Right lung (tissue), 2 donors: ENCODE measurements at regions not wholly inside any gene's neighbourhood (a gene's known extent, or its start where the extent isn't known, plus 50 kb on each side); places are given as distances from the start of the nearest gene placed in this dataset.

Experiments
- DNase-seq, 2 donors: peaks; one replicate each; pipeline ENCODE4 v3.0.0-alpha.2; 2013

DNA sequence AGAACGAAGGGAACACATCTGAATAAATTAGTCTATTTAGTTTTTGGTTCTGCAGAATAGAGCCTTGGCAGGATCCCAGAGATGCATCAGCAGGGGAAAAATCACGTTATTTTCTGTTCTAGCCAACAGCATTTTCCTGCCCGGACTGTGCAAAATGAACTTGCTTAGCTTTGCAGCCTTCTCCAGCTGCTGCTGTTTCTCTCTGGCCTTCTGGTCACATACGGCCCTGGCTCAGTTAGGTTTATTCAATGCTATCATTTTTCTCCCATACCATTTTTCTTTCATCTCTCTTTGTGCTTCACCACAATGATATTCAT lies 110.4 kb upstream of the KL start:
- peak; percentile 80 to 85 for DNase-seq

DNA sequence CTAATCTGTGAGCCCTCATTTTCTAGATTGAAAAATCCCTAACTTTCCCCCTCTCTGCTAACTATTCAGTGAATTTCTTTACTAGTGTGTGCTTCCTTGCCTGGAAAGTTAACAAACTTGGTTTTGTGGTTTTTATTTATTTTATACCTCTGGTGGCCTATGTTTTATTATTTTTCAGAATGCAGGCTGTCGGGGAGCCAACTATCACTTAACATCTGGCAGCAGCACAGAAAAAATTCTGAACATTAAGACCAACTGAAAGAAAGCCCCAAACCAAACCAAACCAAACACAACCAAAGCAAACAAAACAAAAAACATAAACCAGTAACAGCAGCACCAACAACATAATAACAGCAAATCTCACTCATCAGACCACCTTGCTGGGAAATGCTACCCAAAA lies 109.0 kb upstream of the KL start:
- DNase-seq: no peak

DNA sequence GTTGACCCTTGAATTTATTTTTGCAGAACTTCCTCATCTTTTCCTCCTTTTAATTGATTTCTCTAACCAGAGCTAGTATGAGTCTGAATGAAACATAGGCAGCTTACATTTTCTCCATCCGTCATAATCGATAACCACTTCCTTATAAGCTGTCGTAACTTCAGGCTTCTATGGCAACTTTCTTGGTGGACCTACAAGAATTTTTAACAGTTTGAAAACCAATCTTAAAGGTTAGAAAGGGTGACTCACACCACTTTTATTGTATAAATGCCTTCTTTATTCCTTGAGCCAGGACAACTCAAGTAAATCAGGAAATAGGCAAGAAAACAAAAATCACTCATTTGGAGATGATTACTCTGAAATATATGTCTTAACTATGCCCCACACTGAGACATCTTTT lies 105.7 kb upstream of the KL start:
- no peak for DNase-seq

DNA sequence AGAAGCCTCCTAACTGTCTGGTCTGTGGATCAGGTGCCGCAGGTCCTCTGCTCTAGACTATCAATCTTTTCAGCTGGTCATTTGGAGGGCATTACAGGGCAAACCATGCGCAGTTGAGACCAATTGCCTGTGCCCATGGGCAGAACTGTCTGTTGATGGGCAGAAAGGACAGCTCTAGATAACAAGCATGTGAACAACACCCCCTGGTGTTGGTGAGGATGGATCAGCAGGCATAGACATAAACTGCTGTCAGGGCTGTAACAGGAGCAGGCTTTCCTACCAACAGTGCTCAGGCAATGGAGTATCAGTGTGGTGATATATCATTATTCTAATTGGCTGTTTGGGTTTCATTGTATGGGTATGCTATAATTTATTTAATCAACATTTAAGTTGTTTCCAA lies 104.7 kb upstream of the KL start:
- DNase-seq: no peak

DNA sequence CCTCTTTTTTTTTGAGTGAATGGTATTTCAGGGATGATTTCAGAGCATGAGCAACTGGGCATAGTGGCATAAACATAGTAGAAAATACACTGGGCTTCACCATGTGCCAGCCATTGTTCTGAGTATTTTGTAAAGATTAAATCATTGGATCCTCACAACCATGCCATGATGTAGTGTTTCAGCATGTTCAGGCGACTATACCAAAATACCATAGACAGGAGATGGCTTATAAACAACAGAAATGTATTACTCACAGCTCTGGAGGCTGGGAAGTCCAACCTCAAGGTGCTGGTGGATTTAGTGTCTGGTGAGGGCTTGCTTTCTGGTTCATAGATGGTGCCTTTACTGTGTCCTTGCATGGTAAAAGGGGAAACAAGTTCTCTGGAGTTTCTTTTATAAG lies 101.5 kb upstream of the KL start:
- no peak for DNase-seq

DNA sequence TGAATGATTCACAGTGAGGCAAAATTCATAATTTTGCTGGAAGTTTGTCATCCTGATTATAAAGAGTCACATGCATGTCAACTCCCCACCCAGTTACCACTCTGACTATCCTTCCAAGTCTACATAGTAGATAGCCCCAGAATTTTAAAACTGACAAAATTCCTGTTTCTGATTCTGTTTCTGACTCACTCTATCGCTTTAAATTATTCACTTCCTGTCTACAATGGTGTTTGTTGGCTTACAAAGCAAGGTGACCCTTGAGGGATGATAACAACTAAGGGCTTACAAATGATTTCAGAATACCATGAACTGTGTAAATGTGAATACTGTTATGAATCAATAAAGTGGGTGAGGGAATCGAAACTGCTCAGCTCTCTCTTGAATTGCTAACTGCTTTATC lies 98.7 kb upstream of the KL start:
- DNase-seq: no peak

DNA sequence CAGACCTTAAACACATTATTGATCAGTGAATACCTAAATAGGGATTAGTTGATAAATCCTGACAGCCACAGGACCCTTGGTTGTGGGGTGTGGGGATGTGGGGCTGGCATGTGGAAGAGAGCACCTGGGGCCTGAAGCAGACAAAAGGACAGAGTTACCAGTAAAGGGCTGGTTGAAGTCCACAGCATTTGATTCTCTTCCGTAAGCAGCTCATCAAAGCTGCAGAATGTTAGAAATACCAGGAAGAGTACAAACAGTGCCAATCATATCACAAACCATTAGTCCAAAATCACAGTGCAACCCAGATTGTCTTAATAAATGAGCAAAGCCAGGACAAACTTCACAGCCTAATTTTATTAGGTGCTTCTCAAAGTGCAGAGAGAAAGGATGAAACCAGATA lies 92.5 kb upstream of the KL start:
- DNase-seq: no peak

DNA sequence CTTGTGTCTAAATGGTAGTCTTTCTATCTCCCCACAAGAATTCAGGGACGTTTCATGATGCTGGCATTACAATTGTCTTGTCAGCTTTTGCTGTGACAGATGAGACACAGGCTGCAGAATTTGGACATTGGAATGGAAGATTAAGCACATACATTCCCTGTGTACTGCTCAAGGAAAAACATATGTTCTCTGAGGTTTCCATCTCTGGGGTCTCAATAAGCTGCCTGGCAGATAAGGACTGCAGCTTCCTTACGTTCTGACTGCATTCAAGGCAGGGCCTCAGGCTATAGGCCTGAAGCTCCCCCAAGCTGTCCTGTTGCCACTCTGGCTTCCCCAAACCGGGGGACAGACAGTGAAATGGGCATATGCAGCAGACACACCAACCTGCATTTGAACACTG lies 91.3 kb upstream of the KL start:
- DNase-seq: no peak

DNA sequence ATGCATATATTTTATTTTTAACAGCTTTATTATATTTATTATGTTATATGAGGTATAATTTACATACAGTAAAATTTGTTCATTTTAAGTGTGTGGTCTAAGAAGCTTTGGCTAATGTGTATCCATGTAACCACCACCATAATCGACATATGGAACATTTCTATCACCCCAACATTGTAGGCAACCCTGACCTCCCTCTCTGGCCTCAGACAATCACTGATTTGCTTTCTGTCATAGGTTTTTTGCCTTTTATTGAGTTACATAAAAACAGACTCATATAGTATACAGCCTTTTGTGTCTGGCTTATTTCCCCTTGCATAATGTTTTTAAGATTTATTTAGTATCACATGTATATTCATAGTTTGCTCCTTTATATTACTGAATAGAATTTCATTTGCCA lies 90.7 kb upstream of the KL start:
- no peak for DNase-seq

DNA sequence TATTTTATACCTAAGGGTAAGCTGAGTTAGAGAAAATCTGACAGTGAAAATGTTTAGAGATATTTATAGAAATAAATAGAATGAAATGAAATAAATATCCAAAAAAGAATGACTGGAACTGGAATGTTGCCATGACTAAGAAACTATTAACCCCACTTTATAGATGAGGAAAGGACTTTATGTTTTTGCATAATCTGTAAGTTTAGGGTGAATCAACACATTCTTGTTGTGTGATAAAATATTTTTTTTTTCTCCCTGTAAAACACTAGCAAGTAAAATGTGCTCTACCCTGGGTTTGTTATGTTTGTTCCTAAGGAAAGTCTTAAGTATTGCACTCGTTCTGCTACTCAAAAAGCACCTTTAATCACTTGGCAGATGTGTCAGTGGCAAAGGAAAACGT lies 83.8 kb upstream of the KL start:
- DNase-seq: no peak

DNA sequence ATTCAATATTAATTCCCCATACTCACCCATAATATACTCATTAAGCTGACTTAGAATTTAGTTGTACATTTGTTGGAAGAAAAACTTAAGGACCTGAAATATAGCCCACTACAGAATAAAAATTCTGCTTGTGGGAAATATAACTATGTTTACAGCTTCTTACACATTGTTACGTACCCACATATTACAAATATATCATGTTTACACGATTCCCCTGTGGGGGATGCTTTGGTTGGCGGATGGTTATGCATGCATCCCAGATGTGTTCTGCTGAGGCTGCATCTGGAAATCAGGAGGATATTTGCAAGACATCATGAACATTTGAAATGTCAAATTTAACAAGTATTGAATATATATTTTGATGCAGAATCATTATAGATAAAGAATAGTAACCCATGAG lies 79.5 kb upstream of the KL start:
- DNase-seq: no peak

DNA sequence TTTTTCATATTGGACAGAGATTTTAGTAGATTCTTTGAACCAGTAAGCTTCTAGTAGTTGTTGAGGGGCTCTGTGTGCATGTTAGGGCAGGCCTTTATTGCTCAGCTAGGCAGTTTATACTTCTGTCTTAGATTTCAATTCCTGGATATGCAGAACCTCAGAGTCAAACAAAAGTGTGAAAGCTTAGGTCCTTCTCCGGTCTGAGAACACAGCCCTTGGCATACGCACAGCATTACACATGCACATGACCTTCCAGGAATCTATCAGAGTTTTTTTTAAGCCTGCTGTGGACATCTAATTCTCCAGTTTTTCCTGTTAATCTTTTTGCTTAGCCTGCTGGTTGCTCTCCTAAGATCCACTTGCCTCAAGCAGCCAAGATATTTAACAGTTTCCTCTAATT lies 77.9 kb upstream of the KL start:
- DNase-seq: no peak

DNA sequence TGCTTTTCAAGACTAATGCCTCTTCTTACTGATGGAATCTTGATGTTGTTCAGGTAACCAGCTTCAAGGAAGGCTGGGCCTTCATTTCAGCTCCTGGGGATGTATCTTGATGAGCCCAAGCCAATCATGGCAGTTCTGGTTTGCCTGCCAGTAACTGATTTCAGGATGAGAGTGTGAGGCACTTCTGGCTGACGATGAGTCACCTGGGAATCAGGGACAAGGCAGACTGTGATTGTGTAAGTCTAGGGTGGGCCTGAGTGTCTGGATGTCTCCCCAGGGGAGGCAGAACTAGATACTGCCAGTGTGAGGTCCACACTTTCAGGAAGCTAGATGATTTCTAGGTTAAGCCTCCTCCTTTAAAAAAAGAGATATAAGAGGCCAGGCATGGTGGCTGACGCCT lies 77.3 kb upstream of the KL start:
- no peak for DNase-seq

DNA sequence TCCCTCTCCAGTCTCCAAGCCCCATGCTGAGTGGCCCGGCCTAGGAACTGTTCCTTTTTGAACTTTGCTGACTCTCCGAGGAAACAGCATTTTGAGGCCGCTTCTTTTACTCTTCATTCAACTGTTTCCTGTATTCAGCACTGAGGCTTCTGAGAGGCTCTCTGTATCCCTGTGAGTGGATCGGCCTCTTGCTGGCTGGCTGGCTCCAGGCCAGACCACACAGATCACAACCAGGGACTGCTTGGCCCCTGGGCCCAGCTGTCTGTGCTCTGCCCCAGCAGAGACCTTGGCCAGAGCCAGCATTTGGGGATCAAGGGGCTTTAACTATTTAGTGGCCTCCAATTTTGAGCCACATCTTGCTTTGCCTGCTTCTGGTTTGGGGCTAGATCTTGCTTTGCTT lies 75.6 kb upstream of the KL start:
- DNase-seq: peak in 1 of 2 donors; percentile 65

DNA sequence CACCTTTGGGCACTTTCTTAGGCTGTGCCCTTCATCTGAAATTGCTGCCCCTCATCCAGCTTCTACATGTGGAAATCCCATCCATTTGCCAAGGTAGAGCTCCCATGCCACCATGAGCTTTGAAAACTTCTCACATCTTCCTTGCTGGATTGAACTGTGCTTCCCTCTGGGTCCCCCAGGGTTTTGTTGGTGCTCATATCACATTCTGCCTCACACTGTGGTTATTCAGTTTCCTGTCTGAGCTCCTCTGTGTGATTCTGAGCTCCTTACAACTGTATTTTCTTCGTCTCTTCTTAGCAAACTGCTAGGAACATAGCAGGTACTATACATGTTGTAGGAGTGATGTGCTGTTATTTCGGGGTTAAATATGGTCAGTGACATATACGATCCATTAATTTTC lies 74.9 kb upstream of the KL start:
- no peak for DNase-seq

DNA sequence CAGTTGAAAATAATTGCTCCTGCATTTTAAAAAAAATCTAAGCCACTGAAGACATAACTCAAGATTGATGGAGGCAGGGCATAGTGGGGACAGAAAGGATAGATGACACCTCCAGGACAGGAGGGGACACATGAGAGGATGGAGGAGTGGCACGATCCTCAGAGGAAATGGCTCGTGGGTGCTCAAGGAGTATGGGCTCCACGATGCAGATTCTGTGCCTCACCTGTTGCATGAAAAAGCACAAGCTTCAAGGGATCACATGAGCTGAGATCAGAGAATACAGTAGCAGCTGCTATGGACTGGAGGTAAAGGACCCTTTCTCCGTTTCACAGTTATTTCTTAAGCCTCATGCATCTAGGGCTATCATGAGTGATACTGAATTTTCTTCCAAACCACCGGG lies 69.7 kb upstream of the KL start:
- DNase-seq: no peak

DNA sequence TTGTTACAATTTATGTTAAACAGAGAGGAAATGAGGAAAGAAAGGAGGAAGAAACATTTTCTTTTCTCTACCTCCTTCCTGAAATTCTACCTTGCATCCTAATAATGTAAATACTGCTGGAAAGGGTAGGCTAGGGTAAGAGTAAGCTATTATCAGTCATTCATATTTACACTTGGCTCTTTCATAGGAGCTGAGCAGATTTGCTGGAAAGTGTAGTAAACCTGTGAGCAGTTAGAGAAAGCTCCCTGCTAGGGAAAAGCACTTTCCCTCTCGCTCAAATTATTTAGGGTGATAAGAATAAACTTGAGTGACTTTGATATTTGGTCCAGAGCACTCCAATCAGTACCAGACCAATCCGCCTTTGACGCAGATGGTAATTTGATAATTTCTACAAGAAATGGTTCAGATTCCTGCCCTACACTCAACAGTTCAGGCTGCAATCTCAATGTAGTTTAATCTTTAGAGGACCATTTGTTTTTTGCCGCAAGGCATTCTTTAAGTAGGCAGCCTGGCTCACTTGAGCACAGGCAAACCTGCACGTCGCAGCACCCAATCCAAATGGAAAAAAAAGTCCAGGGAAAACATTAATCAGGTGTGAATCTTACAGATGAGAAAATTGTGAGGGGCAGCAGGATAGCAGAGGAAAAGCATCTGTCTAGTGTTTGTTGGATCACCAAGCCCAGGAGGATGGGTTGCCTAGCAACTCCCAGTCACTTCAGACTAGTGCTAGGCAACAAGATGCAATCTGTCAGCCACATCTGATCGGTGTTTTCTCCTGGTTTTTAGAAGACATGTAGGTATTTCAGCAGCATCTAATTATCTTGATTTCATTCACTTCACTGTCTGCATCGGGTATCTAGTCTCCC lies 68.6 kb upstream of the KL start:
- DNase-seq: no peak

DNA sequence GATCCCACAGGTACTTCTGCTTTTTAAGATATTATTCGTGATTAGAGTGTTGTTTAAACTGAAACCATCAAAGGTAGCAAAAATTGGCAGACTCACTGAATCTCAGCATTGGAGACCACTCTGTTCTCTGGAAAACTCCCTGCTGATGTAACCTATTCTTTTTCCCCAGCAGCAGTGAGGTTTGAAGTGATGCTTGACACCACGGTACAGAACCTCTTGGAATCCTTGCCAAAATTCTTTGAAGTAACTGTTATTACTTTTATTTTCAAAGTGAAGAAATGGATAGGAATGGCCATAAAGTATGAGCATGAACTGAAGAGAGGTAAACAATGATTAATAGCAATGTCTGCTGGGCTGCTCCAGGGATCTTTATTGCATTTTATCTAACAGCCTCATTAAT lies 66.4 kb upstream of the KL start:
- no peak for DNase-seq

DNA sequence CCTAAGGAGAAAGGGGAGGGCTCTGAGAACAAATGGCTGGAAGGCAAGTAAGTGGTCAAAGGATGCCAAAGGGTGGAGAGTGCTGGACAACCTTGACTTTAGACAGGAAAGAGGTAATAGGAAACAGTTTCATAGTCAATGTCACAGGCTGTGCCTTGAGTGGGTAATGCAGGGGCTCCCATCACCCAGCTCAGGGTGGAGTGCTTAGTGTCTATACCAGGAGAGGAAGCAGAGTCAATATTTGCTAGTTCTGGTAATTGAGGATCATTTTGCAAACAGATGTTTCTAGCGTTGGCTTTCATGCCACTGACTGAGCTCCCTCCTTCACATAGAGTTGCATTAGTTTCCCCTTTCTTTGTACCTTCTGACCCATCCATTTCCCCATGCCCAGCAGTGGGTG lies 64.6 kb upstream of the KL start:
- no peak for DNase-seq

DNA sequence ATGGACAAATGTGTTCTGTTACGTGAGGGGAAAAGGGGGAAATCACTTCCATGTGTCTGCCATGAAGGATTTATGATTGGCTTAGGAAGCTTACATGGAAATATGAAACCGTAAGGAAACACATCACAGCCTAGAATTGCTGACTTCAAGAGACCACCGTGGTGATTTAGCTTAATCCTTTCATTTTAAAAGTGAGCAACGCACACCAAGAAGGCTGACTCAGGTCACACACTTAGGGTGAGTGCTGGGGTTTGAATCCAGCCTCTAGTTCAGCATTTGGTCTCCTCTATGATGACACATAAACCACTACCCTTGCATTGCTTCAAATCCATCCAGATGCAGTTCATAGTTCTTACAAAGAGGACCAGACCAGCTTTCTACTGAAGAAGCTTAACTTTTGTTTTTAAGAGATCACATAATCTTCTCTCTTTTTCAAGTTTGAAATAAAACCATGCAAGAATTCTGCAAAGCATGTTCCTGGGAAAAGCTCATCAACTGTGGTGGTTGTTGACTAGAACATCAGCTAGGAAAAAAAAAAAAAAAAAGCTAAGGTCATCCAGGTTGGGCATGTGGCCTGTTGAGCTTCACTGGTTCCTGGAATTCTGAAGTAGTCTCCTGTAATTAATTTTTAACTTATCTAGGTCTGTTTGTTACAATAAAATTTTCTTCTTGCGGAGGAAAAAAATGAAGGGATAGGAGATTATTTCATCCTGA lies 60.2 kb upstream of the KL start:
- no peak for DNase-seq

DNA sequence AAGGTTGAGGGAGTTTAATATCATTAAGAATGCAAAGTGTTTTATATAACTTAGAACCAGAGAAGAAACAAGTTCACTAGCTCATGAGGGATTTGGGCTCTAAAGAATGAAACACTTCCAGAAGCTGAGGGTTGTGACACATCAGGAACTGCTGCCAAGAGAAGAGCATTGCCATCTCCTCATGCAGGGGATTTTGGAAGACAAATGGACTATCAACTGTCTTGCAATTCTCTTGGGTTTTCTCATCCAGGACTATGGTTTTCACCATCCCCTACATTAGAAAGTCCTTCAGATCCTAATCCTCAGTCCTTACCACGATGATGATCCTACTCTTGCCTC lies 59.7 kb upstream of the KL start:
- DNase-seq: no peak

DNA sequence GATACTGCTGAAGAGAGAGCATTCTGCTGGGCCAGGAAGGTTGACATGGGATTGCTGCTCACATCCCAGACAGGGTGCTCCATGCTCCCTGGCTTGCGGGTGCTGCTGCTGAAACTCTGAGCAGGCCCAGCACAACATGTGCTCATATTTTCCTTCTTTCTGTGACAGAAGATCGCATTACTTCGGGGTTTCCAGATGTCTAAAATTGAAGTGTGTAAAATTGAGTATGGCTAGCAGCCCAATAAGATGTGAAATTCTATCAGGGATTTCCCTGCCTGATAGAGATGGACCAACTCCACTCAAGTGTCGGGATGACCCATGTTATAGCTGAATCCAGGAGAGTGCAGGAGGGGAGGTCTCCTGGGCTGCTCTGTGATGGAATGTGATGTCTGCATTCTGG lies 55.6 kb upstream of the KL start:
- DNase-seq: no peak

DNA sequence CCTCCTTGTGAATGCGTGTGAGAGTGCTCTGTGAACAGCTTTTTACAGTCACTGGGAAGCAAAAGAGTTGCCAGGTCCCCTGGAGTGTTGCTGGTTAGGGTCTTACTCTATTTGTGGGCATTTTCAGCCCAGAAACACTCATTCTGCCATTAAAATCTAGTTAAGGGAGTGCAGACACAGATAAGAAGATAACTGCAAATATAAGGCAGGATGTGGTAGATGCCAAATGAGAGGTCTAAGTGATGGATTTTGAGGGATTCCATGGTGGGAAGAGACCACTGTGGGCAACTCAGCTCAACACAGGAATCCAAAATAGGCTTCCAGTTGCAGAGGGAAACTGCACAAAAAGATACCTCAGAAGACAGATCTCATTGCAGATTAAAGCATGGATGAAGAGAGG lies 54.5 kb upstream of the KL start:
- no peak for DNase-seq

DNA sequence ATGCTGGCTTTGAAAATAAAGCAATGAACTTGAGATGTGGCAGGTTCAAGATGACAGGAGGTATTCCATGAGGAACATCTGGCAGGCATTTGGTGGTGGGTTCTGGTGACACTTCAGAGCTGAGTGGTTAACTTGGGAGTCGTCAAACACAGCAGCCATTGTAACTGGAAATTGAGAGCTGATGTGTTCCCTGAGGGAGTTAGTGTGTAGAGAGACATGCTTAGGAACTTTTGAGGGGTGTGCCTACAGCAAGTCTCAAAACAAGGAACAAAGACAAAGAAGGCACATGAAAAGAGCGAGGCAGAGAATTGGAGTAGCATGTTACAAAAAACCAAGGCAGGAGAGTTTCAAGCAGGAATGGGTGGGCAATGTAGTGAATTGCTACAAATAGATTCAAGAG lies 53.9 kb upstream of the KL start:
- no peak for DNase-seq
